GM19438 (cell line): ENCODE measurements at regions not wholly inside any gene's neighbourhood (a gene's known extent, or its start where the extent isn't known, plus 50 kb on each side); places are given as distances from the start of the nearest gene placed in this dataset.

Source experiments
- ATAC-seq: cut with Tn5 transposase; IDR thresholded peaks from one replicate; pipeline ENCODE4 v1.9.1; 2021; ENCODE audit warnings: low read depth; ENCODE audit not compliant: unreplicated experiment

DNA sequence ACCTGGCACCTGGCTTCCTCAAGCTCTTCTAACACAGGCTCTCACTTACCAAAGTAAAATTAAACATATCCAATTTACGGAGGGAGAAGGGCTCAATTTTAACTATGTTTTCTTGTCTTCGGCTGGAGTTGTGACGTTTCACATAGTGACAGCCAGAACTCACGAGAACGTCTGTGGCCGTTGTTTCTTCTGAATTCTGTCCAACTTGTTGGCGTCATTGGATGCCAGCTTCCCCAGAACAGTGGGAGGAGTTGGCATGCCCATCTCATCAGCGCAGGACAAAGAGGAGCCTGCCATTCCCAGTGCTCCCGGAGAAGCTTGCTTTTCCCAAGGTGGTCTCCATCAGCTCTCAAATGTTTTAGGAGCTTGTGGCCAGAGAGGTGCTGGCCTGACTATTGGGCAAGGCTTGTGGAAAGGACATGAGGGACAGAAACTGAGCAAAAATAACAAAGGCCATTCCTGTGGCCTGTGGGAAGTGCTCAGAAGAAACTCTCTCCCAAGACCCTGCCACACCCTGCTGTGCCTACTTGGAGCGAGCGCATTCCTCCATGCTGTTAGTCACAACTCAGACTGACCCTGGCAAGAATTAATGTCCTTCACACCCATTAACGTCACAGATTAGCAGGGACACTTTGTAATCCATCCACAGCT is 265.4 kb upstream of the CDH4 start:
- no peak for ATAC-seq

DNA sequence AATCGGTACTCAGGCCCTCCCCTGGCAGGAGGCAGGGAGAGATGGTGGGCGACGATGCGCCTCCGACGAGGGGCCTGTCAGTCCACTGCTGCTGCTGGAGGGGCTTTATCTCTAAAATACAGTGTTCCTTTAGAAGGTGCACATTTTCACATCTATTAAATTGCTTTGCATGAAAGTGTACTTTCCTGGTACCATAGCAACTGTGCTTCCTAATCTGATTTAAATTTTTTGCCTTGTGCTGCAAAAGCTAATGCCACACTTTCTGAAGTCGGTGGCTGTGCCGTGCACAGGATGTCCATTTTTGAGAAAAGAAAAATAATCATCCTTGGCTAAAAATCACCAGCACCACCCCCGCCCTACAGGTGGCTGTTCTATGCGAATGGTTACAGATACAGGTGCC is 262.0 kb upstream of the CDH4 start:
- ATAC-seq: no peak

DNA sequence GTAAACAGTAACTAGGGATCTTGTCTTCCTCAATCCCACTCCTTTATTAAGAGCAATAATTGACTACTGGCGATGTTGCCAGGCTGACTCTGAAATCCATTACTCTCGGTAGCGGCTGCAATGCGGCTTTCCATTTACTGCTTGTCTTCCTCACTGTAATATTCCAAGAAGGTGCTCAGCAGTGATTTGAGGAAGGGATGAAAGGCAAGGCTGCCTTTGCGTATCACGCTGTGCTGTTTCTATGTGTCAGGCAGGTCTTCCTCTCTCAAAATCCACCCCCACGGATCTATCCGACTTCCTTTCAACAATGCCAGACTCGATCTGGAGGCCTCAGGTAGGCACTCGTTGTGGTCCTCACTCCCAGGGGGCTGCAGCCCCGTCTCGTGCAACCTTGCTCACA is 261.4 kb upstream of the CDH4 start:
- no peak for ATAC-seq

DNA sequence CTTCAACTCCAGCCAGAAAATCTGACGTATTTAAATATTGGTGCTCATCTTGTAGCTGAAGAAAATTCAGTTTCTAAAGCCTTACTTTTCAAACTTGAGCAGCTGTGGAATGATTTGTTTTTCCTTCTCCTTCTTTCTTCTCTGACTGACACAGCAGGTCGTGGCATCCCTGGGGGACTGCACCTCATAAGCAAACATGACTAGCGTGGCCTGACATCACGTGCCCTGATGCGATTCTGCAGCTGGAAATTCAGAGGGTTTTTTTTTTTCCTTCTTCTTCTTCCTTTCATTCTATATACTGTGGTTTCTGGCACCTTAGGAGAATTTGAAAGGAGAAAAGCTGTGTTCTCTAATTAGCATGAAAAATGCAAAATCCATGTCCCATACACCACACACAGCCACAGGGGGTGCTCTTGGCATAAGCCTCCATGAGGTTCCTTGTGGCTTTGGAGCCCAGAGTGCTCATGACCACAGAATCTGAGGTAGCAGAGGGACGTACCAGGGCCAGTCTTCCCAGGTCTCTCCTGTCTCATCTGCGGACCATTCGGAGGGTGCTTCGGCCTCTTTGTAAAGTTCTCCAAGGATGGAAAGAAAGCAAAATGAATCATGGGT is 258.5 kb upstream of the CDH4 start:
- ATAC-seq: no peak

DNA sequence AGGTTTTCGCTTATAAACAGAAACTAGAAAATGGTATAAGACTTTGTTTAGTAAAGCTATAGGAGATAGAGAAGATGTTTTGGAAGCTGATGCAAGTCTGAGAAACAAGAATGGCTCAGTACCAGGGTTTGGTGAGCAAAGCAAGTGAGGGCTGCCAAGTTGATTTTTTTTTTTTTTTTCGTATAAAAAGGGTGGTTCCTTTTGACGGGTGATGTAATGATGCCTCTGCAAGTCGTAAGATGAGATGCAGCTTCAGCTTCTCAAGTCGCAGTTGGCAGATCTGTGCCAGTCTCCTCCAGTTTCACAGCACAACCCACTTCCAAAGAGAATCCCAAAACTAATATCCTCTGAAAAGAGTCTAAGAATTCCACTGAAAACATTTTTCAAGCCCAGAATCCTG is 252.8 kb upstream of the CDH4 start:
- no peak for ATAC-seq

DNA sequence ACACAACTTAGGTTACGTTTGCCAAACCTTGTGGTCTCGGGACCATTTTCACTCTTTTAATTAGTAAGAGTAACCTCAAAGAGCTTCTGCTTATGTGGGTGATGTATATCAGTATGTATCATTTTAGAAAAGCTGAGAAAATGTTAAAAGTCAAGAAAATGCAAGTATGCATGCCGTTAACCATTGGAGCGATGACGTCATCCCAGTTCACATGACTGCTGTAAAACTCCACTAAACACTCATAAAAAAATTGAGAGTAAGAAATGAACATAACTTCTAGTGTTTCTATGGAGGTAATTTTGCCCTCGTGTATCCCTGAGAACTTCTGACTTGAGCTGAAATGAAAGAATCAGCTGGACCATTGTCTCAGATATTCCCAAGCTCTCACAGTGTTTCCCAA is 250.0 kb upstream of the CDH4 start:
- ATAC-seq: no peak

DNA sequence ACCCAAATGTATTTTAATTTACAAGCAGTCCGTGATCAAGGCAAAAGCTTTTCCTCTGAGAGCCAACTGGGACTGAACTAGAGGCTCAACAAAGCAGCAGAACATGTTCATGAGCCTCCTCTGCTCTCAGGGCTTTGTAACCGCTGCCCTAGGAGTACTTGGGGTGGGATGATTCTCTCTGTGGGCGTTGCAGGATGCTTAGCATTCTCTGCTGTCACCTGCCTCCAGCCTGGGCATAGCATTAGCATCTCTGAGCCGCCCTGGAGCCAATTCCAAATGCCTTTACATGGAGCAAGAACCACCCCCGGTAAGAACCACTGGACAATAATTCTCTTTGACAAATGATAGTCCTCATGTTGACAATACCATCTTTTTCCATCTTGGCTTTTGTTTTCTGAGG is 237.6 kb upstream of the CDH4 start:
- no peak for ATAC-seq

DNA sequence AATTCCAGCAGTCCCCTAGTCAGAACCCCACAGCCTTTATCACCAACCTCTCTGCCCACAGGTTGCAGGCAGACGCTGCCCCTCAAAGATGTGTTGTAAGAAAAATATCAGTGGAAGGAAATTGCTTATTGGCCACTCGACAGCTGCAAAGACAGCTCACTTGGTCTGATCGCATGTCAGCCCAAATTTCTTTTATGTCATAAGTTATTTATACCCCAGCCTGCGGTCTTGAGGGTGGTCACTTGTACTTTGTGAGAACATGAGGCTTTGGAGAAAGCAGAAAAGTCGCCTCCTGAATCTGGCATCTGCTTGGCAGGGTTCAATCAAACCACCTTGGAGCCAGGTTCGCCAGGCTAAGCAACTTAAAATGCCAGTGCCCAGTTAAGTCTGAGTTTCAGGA is 236.5 kb upstream of the CDH4 start:
- ATAC-seq: no peak

DNA sequence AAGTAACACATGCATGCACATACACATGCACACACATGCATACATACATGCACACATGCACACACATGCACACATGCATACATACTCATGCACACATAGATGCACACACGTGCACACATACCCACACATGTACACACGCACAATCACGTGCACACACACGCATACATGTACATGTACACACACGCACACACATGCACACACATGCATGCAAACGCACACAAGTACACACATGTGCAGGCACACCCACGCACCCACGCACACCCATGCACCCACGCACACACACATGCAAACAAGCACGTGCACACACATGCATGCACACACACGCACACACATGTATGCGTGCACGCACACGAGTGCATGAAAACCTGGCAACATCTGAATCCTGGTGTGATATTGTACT is 232.7 kb upstream of the CDH4 start:
- ATAC-seq: no peak

DNA sequence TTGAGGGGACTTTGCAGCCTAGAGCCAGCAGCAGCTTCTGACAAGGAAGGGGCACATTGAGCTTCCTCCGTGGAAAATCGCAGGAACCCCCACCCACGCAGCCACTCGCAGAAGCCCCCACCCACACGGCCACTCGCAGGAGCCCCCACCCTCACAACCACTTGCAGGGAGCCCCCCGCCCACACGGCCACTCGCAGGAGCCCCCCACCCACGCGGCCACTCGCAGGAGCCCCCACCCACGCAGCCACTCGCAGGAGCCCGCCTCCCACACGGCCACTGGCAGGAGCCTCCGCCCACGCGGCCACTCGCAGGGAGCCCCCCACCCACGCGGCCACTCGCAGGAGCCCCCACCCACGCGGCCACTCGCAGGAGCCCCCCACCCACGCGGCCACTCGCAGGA is 228.4 kb upstream of the CDH4 start:
- no peak for ATAC-seq

DNA sequence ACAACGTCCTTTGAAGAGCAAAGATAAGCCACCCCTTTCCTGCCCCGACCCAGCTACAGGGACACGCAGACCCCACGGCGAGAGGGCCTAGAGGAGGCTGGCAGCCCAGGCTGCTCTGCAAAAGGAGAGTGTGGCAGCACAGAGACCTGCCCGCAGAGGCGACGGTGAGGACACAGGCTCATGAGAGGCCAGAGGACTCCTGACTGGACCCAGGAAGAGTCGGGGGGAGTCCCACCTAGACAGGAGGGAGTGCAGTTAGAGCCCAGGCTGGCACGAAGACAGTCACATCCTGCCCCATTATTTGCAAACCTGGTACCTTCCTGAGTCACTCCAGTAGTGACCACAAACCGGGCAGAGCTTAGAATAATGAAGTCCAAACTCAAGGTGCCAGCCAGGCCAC is 227.7 kb upstream of the CDH4 start:
- no peak for ATAC-seq

DNA sequence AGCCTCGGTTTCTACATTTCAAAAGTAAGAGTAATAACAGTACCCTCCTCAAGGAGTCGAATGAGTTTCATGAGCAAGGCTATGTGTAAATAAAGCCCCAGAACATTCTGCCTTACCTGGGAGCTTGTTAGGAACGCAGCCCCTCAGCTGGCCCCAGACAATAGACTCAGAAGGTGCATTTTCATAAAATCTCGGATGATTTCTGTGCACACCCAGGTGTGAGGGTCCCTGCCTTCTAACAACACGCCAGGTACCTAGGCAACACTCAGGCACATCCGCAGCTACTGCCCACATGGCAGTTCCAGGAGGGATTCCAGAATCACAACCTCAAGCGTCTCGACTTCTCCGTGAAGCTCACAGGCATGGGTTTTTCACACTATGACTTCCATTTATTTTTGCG is 226.5 kb upstream of the CDH4 start:
- no peak for ATAC-seq

DNA sequence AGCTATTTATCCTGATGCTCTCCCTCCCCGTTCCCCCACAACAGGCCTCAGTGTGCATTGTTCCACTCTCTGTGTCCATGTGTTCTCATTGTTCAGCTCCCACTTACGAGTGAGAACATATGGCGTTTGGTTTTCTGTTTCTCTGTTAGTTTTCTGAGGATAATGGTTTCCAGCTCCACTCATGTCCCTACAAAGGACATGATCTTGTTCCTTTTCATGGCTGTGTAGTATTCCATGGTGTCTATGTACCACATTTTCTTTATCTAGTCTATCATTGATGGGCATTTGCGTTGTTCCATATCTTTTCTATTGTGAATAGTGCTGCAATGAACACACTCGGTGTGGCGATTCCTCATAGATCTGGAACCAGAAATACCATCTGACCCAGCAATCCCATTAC is 225.9 kb upstream of the CDH4 start:
- no peak for ATAC-seq

DNA sequence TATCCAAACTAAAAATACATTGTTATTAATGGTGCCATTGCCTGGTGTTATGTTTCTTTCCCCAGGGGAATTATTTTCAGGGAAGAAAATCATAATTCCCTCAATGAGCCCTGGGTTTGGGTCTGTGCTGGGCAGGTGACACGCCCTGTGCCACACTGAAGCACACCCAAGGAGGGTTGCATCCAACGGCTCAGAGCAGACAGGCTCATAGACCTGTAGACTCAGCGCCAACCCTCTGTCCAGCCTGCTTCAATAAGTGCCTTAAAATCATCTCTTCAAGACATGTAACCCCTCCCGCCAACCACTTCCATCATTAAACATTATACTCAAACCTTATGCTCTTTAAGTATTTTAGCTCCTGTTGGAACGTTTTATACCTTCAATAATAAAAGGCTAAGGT is 225.3 kb upstream of the CDH4 start:
- no peak for ATAC-seq

DNA sequence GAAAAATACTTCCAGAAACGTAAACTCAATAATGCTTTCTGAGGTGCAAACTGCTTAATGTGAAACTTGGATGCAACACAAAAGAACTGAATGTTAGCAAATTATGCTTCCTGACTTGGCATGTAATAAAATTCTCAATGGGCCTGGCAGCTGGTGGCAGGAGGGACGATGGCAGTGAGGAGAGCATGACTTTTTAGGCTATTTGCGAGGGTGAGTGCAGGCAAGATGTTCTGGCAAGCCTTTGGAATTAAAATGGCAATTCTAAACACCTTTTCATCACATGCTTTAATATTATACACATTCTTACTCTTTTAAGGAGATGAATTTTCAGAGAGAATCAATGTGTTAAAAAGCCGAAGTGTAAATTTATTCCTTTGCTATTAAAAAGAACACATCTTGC is 224.8 kb upstream of the CDH4 start:
- ATAC-seq: no peak

DNA sequence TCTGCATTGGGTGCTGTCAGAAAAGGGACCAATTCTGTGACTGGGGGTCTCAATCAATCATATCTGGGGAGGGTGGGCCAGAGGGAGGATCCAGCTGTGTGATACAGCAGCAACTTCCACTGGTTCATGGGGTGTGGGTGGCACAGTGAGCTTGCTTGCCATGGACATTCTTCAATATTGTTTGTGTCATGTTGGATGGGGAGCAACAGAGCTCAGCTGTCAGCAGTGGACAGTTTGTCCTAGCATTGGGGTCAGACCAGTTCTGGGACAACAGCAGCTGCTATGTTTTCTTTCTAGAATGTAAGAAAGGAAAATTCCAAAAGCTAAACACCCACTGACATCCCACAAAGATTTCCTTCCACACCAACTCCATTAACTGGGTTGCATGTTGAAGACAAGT is 221.9 kb upstream of the CDH4 start:
- ATAC-seq: no peak

DNA sequence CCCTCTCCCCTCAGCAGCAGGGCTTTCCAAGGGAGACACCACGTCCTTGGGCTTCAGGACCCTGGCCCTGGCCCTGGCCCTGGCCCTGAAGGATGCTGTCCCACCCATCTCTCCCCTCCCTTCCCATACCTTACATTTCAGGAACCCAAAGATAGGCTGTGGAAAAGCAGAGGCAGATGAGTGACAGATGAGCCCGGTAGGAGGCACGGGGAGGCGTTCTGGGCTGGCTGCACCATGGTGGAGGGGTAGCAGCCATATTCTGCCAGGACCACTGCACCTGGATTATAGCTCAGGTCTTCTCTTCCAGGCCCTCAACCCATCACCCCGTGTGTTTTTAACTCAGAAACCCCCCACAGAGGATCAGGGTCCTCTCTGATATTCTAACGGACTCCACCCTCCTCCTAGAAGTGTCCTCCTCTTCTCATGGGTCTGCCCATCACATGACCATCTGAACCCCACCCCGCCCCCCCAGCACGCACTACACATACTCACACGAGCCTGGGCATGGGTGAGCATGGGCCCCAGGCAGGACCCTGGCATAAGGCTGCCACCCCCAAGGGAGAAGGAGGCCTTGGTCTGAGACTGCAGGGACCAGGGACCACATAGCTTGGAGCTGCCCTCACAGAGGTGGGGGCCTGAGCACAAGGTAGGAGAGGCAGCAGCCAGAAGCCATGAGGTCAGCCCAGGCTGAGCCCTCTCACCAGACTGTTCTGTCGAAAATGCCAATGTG is 220.8 kb upstream of the CDH4 start:
- no peak for ATAC-seq

DNA sequence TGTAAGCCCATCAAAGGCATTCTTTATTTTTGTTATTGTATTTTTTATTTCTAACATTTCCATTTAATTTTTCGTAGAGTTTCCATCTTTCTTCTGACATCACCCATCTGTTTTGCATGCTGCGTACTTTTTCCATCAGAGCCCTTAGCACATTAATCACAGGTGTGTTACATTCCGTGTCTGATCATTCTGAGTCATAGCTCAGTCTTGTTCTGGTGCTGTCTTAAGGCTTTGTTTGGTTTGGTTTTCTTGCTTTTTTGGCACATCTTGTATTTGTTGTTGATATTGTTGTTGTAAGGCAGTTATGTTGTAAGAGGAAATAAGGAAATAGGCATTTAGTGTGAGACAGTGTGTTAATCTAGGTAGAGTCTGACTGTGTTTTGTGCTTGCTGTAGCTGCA is 214.6 kb upstream of the CDH4 start:
- ATAC-seq: no peak

DNA sequence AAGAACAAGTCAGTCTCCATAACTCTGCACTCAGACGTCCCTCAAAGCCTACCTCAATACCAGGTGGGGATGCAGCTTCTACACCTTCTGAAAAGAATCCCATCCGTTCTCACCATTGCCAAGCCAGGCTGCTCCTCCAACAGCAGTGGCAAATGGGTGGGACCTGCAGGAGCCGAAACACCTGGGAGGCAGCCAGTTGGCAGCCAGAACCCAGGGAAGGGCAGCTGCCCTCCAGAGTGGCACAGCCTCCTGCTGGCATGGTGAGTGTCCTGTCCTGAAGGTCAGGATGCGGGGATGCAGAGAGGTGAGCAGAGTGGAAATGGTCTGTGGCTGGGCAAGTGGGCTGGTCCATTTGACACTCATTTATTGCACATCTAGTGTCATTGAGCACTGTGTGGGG is 210.6 kb upstream of the CDH4 start:
- no peak for ATAC-seq

DNA sequence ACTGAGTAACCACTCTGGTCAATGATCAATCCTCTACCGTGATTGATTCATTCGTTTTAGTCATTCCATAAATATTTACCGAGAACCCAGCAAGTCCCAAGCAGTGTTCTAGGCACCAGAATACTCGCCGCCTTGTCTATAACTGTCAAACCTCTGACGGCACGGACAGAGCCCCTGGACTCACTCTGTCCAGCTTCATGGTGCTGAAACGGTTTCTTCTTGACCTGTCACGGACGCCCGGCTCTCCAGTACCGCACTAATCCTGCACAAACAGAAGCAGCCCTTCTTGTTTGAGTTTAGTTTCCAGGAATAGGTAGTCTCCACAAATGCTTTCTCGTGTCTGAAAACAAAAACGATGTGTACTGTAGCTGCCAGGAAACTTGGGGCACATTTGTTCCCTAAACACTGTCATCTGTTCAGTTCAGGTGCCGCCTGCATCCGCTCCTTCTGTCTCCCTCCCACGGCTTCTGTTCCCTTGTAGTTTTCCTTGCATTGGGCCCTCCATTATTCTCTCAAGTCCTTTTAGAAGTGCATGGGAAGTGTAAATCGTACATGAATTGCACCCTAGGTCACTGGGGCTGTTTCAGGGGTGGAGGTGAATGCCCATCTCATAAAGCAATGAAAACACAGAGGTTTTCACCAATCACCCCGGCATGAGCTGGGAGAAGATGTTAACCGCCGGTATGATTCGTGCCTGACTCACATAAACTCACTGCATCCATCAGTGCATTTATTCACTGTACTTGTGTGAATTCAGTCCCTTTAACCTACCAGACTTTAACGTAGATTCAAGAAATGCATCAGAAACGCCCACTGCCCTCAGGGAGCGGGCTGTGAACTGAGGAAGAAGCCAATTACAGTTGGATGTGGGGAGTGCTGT is 209.3 kb upstream of the CDH4 start:
- no peak for ATAC-seq

DNA sequence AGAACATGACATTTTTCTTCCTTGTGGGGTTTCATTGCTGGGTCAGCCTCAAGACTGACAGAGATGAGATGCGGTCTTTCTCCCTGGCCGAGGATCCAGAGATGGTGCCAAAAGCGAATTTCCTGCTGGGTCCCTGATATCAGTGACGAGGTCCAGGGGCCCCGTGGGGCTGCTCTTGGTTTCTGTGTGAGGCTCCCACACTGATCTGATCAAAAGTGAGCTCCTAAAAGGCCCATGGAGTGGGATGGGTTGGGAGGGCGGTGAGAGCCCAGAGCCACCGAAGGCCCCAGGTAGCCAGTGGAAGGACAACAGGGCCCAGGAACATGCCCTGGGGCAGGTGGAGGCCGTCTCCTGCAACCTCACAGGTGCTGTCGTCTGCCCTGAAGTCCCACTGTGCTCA is 208.4 kb upstream of the CDH4 start:
- no peak for ATAC-seq
